ENCODE measurements at regions not wholly inside any gene's neighbourhood (a gene's known extent, or its start where the extent isn't known, plus 50 kb on each side); places are given as distances from the start of the nearest gene placed in this dataset.

DNA sequence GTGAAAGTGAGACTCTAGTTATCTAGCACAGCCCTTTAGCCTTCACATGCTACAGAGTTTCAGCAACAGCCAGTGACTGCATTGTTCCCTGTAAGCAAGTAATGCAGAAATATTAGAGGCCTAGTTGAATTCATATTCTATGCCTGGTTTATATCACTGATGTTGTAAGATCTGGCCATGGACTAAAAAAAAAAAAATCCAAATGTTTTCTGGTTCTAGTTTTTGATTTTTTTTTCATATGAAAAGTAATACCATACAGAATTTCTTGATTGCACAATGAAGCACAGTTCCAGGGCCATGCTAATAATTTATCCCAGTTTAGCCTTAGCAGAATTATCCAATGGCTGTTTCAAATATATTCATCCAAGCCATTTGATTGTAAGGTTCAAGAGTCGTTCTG is 341.5 kb upstream of the DDHD1 start:
- no peak overlapping the region for H3K4me3 ChIP-seq (replicated peaks; ENCODE audit: insufficient read depth, low read length)
- no peak for DNase-seq (ENCODE audit: low read depth in 1 of 2, low spot score in 1 of 2)
- no peaks in the 10 kb centered on the region for H3K27me3 ChIP-seq (ENCODE audit: insufficient read depth, poor library complexity, severe bottlenecking)
- no peak overlapping the region for H3K27ac ChIP-seq (replicated peaks)
- TF ChIP-seq SPI1 (IDR thresholded peaks at IDR 0.05; ENCODE audit: borderline replicate concordance, low read depth) (no peak), POLR2AphosphoS5 (IDR thresholded peaks at IDR 0.05; ENCODE audit: low read depth) (no peak), GABPA (IDR thresholded peaks at IDR 0.05; ENCODE audit: low read depth) (no peak)
- TF ChIP-seq, protein P1, sequence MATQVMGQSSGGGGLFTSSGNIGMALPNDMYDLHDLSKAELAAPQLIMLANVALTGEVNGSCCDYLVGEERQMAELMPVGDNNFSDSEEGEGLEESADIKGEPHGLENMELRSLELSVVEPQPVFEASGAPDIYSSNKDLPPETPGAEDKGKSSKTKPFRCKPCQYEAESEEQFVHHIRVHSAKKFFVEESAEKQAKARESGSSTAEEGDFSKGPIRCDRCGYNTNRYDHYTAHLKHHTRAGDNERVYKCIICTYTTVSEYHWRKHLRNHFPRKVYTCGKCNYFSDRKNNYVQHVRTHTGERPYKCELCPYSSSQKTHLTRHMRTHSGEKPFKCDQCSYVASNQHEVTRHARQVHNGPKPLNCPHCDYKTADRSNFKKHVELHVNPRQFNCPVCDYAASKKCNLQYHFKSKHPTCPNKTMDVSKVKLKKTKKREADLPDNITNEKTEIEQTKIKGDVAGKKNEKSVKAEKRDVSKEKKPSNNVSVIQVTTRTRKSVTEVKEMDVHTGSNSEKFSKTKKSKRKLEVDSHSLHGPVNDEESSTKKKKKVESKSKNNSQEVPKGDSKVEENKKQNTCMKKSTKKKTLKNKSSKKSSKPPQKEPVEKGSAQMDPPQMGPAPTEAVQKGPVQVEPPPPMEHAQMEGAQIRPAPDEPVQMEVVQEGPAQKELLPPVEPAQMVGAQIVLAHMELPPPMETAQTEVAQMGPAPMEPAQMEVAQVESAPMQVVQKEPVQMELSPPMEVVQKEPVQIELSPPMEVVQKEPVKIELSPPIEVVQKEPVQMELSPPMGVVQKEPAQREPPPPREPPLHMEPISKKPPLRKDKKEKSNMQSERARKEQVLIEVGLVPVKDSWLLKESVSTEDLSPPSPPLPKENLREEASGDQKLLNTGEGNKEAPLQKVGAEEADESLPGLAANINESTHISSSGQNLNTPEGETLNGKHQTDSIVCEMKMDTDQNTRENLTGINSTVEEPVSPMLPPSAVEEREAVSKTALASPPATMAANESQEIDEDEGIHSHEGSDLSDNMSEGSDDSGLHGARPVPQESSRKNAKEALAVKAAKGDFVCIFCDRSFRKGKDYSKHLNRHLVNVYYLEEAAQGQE (IDR thresholded peaks at IDR 0.05; ENCODE audit: insufficient replicate concordance, low read depth) = no peak
- TF ChIP-seq, protein P2, sequence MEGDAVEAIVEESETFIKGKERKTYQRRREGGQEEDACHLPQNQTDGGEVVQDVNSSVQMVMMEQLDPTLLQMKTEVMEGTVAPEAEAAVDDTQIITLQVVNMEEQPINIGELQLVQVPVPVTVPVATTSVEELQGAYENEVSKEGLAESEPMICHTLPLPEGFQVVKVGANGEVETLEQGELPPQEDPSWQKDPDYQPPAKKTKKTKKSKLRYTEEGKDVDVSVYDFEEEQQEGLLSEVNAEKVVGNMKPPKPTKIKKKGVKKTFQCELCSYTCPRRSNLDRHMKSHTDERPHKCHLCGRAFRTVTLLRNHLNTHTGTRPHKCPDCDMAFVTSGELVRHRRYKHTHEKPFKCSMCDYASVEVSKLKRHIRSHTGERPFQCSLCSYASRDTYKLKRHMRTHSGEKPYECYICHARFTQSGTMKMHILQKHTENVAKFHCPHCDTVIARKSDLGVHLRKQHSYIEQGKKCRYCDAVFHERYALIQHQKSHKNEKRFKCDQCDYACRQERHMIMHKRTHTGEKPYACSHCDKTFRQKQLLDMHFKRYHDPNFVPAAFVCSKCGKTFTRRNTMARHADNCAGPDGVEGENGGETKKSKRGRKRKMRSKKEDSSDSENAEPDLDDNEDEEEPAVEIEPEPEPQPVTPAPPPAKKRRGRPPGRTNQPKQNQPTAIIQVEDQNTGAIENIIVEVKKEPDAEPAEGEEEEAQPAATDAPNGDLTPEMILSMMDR (IDR thresholded peaks at IDR 0.05; ENCODE audit: insufficient read depth, low read length) = no peak

DNA sequence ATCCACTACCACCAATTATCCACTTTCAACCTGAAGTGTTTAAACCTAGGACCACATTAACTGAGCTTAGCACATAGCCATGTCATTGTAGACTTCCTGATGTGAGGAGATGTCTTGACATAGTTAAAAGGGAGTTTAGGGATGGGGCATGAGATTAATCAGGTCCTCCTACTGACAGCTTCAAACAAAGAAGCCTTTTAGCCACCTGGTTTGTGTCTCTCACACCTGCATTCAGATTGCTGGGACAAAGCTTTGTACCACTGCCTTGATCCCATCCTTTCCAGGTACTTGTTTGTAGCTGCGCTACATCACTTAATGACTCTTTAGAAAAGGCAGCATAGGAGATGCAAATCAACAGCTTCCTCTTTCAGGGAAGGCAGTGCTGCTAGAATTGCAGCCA is 340.7 kb upstream of the DDHD1 start:
- no peak overlapping the region for H3K4me3 ChIP-seq (replicated peaks; ENCODE audit: insufficient read depth, low read length)

DNA sequence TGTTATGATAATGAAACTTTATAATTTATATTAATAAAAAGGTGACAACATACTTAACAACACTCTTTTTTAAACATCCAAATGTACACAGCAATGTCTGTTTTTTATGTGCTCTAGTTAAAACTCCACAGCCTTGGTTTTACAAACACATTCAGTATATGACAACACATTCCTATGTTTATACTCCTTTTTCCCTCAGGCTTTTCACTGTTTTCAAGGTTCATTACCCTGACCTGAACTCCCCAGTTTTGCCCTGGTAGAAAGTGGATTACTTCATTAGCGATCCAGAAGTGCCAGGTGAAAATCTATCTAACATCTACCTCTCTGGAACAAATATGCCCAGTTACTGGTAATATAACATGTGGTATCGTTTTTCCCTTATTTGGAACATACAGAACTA is 340.2 kb upstream of the DDHD1 start:
- TF ChIP-seq, protein P2 (IDR thresholded peaks at IDR 0.05; ENCODE audit: insufficient read depth, low read length) = no peak
- TF ChIP-seq POLR2AphosphoS5 (IDR thresholded peaks at IDR 0.05; ENCODE audit: low read depth) = no peak
- TF ChIP-seq, protein P1 (IDR thresholded peaks at IDR 0.05; ENCODE audit: insufficient replicate concordance, low read depth) = no peak
- TF ChIP-seq SPI1 (IDR thresholded peaks at IDR 0.05; ENCODE audit: borderline replicate concordance, low read depth) = no peak
- TF ChIP-seq GABPA (IDR thresholded peaks at IDR 0.05; ENCODE audit: low read depth) = no peak
- Histone ChIP-seq H3K4me3 (replicated peaks; ENCODE audit: insufficient read depth, low read length) (no peak overlapping the region), H3K27me3 (ENCODE audit: insufficient read depth, poor library complexity, severe bottlenecking) (no peaks in the 10 kb centered on the region), H3K27ac (replicated peaks) (no peak overlapping the region)
- DNase-seq (ENCODE audit: low read depth in 1 of 2, low spot score in 1 of 2) = no peak

More for the DNA sequence above, 340.7 kb upstream of the DDHD1 start:
- no peak overlapping the region for H3K27ac ChIP-seq (replicated peaks)
- DNase-seq (ENCODE audit: low read depth in 1 of 2, low spot score in 1 of 2) = no peak
- no peaks in the 10 kb centered on the region for H3K27me3 ChIP-seq (ENCODE audit: insufficient read depth, poor library complexity, severe bottlenecking)
- TF ChIP-seq GABPA (IDR thresholded peaks at IDR 0.05; ENCODE audit: low read depth) (no peak), POLR2AphosphoS5 (IDR thresholded peaks at IDR 0.05; ENCODE audit: low read depth) (no peak), SPI1 (IDR thresholded peaks at IDR 0.05; ENCODE audit: borderline replicate concordance, low read depth) (no peak)
- TF ChIP-seq, protein P2 (IDR thresholded peaks at IDR 0.05; ENCODE audit: insufficient read depth, low read length) = no peak

DNA sequence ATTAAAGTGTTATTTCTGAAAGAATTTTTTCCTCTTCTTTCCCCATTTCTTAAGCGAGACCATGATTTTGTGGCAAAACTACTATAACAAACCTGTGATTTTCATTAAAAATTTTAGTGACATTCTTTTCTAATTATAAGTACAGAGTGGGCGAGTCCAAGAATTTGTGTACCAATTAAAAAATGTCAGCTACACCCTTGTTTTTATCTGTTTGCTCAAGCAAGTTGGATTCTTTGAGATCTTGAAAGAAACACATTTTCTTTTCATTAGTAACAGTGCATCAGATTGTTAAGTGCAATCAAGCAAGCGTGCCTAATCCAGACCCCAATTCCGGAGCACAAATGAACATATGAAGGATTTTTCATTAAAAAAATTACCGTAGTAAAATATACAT is 338.8 kb upstream of the DDHD1 start:
- no peaks in the 10 kb centered on the region for H3K27me3 ChIP-seq (ENCODE audit: insufficient read depth, poor library complexity, severe bottlenecking)
- TF ChIP-seq GABPA (IDR thresholded peaks at IDR 0.05; ENCODE audit: low read depth) = no peak
- TF ChIP-seq, protein P1 (IDR thresholded peaks at IDR 0.05; ENCODE audit: insufficient replicate concordance, low read depth) = no peak
- no peak for TF ChIP-seq SPI1 (IDR thresholded peaks at IDR 0.05; ENCODE audit: borderline replicate concordance, low read depth)
- no peak for TF ChIP-seq POLR2AphosphoS5 (IDR thresholded peaks at IDR 0.05; ENCODE audit: low read depth)
- TF ChIP-seq, protein P2 (IDR thresholded peaks at IDR 0.05; ENCODE audit: insufficient read depth, low read length) = no peak
- DNase-seq (ENCODE audit: low read depth in 1 of 2, low spot score in 1 of 2) = no peak
- no peak overlapping the region for H3K4me3 ChIP-seq (replicated peaks; ENCODE audit: insufficient read depth, low read length)
- H3K27ac ChIP-seq (replicated peaks) = no peak overlapping the region

Measured in HL-60 (cell line).